ENCODE measurements at regions not wholly inside any gene's neighbourhood (a gene's known extent, or its start where the extent isn't known, plus 50 kb on each side); places are given as distances from the start of the nearest gene placed in this dataset.

DNA sequence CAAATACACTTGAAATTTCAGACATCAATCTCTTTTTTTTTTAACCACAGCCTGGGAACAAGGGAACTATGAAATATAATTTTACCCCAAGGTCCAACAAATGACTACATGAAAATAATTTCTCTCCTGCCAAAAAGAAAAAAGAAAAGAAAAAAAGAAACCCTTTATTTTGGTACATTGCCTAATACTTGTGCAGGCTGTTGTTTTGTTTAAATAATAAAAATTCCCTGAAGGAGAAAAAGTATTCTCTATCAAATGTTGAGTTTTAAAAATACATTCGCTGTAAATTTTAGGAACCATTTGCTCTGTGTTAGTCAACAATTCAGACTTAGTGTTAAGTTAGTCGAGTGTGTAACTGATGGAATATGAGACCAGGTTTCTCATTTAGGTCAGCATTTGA is 155.4 kb downstream of the PRDM6 start:
- H3K18ac ChIP-seq (ENCODE audit: insufficient read length, low read depth, low read length), result no peak overlapping the region
- no peaks in the 10 kb centered on the region for H3K27me3 ChIP-seq (ENCODE audit: insufficient read depth, low read length)
- Mint-ChIP-seq H3K9me3 (peaks cover 10 to 21% of the 10 kb centered on the region in 2 experiments), H3K36me3 (ENCODE audit: insufficient read depth in 1 of 3, low read depth in 3 of 3) (peaks cover 8 to 25% (median 8%) of the 10 kb centered on the region in 3 experiments), H3K4me3 (no peak overlapping the region), H3K27me3 (ENCODE audit: low read depth) (no peaks in the 10 kb centered on the region), H3K27ac (0 out of 7 replicates have a peak overlapping the region, but pooled peaks of 1 of the 3 experiments have one; percentile 5), H3K4me1 (peaks cover 14 to 20% of the 10 kb centered on the region in 2 experiments)
- H3K56ac ChIP-seq (ENCODE audit: insufficient read length, low read depth, low read length), result no peak overlapping the region
- H3K14ac ChIP-seq (ENCODE audit: insufficient read depth, low read length), result no peak overlapping the region
- no peak overlapping the region for H2BK20ac ChIP-seq (ENCODE audit: low read depth, low read length, poor library complexity, severe bottlenecking)
- WGBS (ENCODE audit: extremely low coverage, insufficient read length, low lambda C conversion rate), result no CpG with 5 or more reads among the region's 2 CpGs
- no peaks in the 10 kb centered on the region for H3K9me3 ChIP-seq (ENCODE audit: control insufficient read depth, low read depth, low read length)
- H4K5ac ChIP-seq (ENCODE audit: insufficient read length, low read depth, low read length), result no peak overlapping the region
- TF ChIP-seq, protein P1, sequence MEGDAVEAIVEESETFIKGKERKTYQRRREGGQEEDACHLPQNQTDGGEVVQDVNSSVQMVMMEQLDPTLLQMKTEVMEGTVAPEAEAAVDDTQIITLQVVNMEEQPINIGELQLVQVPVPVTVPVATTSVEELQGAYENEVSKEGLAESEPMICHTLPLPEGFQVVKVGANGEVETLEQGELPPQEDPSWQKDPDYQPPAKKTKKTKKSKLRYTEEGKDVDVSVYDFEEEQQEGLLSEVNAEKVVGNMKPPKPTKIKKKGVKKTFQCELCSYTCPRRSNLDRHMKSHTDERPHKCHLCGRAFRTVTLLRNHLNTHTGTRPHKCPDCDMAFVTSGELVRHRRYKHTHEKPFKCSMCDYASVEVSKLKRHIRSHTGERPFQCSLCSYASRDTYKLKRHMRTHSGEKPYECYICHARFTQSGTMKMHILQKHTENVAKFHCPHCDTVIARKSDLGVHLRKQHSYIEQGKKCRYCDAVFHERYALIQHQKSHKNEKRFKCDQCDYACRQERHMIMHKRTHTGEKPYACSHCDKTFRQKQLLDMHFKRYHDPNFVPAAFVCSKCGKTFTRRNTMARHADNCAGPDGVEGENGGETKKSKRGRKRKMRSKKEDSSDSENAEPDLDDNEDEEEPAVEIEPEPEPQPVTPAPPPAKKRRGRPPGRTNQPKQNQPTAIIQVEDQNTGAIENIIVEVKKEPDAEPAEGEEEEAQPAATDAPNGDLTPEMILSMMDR (conservative IDR thresholded peaks at IDR 0.05), result no peak
- no peak for DNase-seq
- H3K4me1 ChIP-seq (ENCODE audit: insufficient read depth, low read length), result peaks cover 2% of the 10 kb centered on the region; the same call in 1 of the 2 replicates
- H2BK12ac ChIP-seq (ENCODE audit: insufficient read length, low read depth, low read length), result no peak overlapping the region
- H4K20me1 ChIP-seq (ENCODE audit: control insufficient read depth, insufficient read depth, insufficient read length), result no peaks in the 10 kb centered on the region
- H3K27ac ChIP-seq (ENCODE audit: insufficient read length, low read depth, low read length), result no peak overlapping the region
- no peak overlapping the region for H3K4ac ChIP-seq (ENCODE audit: low read depth, low read length)
- no peak overlapping the region for H3K23ac ChIP-seq (ENCODE audit: insufficient read length, low read depth, low read length)
- H3K79me1 ChIP-seq (ENCODE audit: insufficient read depth, low read depth, low read length, poor library complexity, severe bottlenecking), result no peaks in the 10 kb centered on the region
- no peak overlapping the region for H3K4me2 ChIP-seq (ENCODE audit: insufficient read depth, insufficient read length, low read length)
- no peaks in the 10 kb centered on the region for H3K23me2 ChIP-seq (ENCODE audit: insufficient read length, low read depth, low read length, poor library complexity, severe bottlenecking)
- H2BK15ac ChIP-seq (ENCODE audit: low read depth, low read length), result no peak overlapping the region
- no peak overlapping the region for H2AFZ ChIP-seq (ENCODE audit: low read length)
- no peak overlapping the region for H4K91ac ChIP-seq (ENCODE audit: insufficient read length, low read depth, low read length)
- H3K9ac ChIP-seq (ENCODE audit: extremely low read depth, insufficient read length, low read length), result no peak overlapping the region
- no peak overlapping the region for H4K8ac ChIP-seq (replicated peaks; ENCODE audit: insufficient read length, low read depth, low read length)
- no peak overlapping the region for H2AK5ac ChIP-seq (ENCODE audit: insufficient read length, low read length)
- no peak overlapping the region for H3T11ph ChIP-seq (ENCODE audit: low read length)
- no peaks in the 10 kb centered on the region for H3K79me2 ChIP-seq (ENCODE audit: insufficient read depth, low read length)
- H2BK120ac ChIP-seq (ENCODE audit: low read depth, low read length, poor library complexity, severe bottlenecking), result no peak overlapping the region
- H2BK5ac ChIP-seq (ENCODE audit: insufficient read length, low read length), result no peak overlapping the region
